ENCODE measurements at regions not wholly inside any gene's neighbourhood (a gene's known extent, or its start where the extent isn't known, plus 50 kb on each side); places are given as distances from the start of the nearest gene placed in this dataset.

DNA sequence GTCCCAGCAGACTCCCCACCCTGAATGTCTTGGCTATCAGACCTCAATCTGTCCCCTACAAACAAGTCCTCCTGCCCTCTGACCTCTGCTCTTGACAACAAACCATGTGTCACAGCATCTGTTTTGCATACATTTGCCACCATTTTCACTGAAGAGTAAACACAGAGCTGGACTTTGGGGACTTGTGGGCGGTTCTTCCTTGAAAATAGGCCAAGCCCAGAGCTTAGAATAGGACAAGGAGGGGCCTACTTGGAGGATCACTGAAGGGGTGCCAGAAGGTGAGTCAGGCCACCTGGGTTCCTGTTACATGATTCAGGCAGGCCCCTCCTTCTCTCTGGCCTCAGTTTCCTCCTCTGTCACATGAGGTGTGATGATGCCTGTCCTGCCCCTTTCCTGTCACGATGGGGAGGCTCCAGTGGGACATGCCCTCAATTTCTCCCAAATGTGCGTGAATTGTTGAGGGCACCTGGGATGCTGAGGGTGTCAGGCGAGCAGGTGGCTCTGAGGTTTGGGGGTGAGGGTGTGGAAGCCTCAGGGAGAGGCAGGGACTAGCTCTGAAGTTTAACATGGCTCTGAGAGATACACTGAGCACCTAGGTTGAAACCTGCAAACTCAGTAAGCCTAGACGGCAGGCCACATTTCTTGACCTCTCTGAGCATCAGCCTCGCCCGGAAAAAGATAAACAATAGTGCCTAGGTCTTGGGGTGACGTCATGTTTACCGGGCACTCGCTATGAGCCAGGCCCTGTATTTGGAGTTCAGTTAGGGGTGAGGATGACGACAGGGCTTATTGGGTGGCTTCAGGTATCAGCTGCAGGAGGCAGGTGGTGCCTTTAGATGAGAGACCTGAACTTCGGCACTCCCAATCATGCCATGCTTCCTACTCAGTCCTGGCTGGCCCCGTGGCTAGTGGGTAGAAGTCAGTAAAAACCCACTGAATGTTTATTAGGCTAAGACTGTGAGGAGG lies 107.6 kb upstream of the PITX1 start (continued):
- TF ChIP-seq, protein P1, sequence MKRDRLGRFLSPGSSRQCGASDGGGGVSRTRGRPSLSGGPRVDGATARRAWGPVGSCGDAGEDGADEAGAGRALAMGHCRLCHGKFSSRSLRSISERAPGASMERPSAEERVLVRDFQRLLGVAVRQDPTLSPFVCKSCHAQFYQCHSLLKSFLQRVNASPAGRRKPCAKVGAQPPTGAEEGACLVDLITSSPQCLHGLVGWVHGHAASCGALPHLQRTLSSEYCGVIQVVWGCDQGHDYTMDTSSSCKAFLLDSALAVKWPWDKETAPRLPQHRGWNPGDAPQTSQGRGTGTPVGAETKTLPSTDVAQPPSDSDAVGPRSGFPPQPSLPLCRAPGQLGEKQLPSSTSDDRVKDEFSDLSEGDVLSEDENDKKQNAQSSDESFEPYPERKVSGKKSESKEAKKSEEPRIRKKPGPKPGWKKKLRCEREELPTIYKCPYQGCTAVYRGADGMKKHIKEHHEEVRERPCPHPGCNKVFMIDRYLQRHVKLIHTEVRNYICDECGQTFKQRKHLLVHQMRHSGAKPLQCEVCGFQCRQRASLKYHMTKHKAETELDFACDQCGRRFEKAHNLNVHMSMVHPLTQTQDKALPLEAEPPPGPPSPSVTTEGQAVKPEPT (CRISPR knock-in tag; IDR thresholded peaks at IDR 0.05; ENCODE audit: low read depth): no peak
- TF ChIP-seq ATF7 (IDR thresholded peaks at IDR 0.05) (peak; percentile 99), ATF7 (CRISPR knock-in tag; IDR thresholded peaks at IDR 0.05) (peak; percentile 81; the same call in 1 of the 2 replicates), DMAP1 (CRISPR knock-in tag; IDR thresholded peaks at IDR 0.05) (no peak), ZNF274 (CRISPR knock-in tag; IDR thresholded peaks at IDR 0.05) (no peak), SOX13 (IDR thresholded peaks at IDR 0.05) (no peak), SOX13 (CRISPR knock-in tag; conservative IDR thresholded peaks at IDR 0.05 in 1 of 2, IDR thresholded peaks at IDR 0.05 in 1 of 2) (0 out of 4 replicates have a peak, but pooled peaks of 1 of the 2 experiments have one; percentile 19), IRF2 (CRISPR knock-in tag; IDR thresholded peaks at IDR 0.05) (peak; percentile 12; the same call in 1 of the 2 replicates), ZNF777 (CRISPR knock-in tag; IDR thresholded peaks at IDR 0.05) (0 out of 2 replicates have a peak, but pooled peaks have one; percentile 45), HNF4G (IDR thresholded peaks at IDR 0.05; ENCODE audit: borderline replicate concordance, low read depth, low read length) (peak; percentile 54; the same call in 1 of the 2 replicates), HNF4G (CRISPR knock-in tag; IDR thresholded peaks at IDR 0.05; ENCODE audit: borderline replicate concordance, low read depth) (no peak)
- TF ChIP-seq, protein P2, sequence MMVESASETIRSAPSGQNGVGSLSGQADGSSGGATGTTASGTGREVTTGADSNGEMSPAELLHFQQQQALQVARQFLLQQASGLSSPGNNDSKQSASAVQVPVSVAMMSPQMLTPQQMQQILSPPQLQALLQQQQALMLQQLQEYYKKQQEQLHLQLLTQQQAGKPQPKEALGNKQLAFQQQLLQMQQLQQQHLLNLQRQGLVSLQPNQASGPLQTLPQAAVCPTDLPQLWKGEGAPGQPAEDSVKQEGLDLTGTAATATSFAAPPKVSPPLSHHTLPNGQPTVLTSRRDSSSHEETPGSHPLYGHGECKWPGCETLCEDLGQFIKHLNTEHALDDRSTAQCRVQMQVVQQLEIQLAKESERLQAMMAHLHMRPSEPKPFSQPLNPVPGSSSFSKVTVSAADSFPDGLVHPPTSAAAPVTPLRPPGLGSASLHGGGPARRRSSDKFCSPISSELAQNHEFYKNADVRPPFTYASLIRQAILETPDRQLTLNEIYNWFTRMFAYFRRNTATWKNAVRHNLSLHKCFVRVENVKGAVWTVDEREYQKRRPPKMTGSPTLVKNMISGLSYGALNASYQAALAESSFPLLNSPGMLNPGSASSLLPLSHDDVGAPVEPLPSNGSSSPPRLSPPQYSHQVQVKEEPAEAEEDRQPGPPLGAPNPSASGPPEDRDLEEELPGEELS (CRISPR knock-in tag; IDR thresholded peaks at IDR 0.05): peak; percentile 81

Data from HepG2 (cell line).